Upper lobe of left lung (tissue), 6 donors: ENCODE measurements at regions not wholly inside any gene's neighbourhood (a gene's known extent, or its start where the extent isn't known, plus 50 kb on each side); places are given as distances from the start of the nearest gene placed in this dataset.
A peak's percentile ranks its signal among the peaks of the same experiment; 100 is the strongest.

Experiments
- ATAC-seq, 2 donors: fragments of 200-7000 bp; cut with Tn5 transposase; one replicate each; pipeline ENCODE4 v1.9.1; 2022; ENCODE audit warnings: mild to moderate bottlenecking in 2 of 2, moderate library complexity in 2 of 2; ENCODE audit not compliant: low FRiP score in 2 of 2
- DNase-seq, 2 donors: peaks; one replicate each; pipeline ENCODE4 v3.0.0-alpha.2; 2019 to 2020
- H3K27ac ChIP-seq, 4 donors: fragments of 200-600 bp; sonication (generic); one replicate each; pipeline ENCODE4 v1.5.1; 2016 to 2019
- H3K27me3 ChIP-seq, 4 donors: fragments of 200-600 bp; sonication (generic); one replicate each; pipeline ENCODE4 v1.5.1; 2017 to 2019
- H3K36me3 ChIP-seq, 4 donors: fragments of 200-600 bp; sonication (generic); one replicate each; pipeline ENCODE4 v1.5.1; 2016 to 2019
- H3K4me1 ChIP-seq, 4 donors: fragments of 200-600 bp; sonication (generic); one replicate each; pipeline ENCODE4 v1.5.1; 2018 to 2019
- H3K4me3 ChIP-seq, 4 donors: fragments of 200-600 bp; sonication (generic); one replicate each; pipeline ENCODE4 v1.5.1; 2017 to 2019; ENCODE audit warnings: mild to moderate bottlenecking in 2 of 4, moderate library complexity in 1 of 4
- H3K9me3 ChIP-seq, 4 donors: fragments of 200-600 bp; sonication (generic); one replicate each; pipeline ENCODE4 v1.5.1; 2018 to 2019
- CTCF ChIP-seq, 6 experiments: fragments of 450-650 bp in 4 of 6; fragments of 200-600 bp in 2 of 6; sonication (generic) in 2 of 6; IDR thresholded peaks; one replicate each; pipeline ENCODE4 v1.5.1; 2016 to 2019; ENCODE audit warnings: antibody characterized with exemption in 6 of 6
- EP300 ChIP-seq, 4 donors: sonication (generic); formaldehyde crosslinking; IDR thresholded peaks; one replicate each; pipeline ENCODE4 v1.5.1; 2017; ENCODE audit warnings: antibody characterized with exemption in 4 of 4, control low read depth in 2 of 4
- POLR2A ChIP-seq, 4 donors: fragments of 450-650 bp; IDR thresholded peaks; one replicate each; pipeline ENCODE4 v1.5.1; 2016 to 2017; ENCODE audit warnings: antibody characterized with exemption in 4 of 4, mild to moderate bottlenecking in 2 of 4
- POLR2AphosphoS5 ChIP-seq, 2 donors: sonication (generic); formaldehyde crosslinking; IDR thresholded peaks; one replicate each; pipeline ENCODE4 v1.5.1; 2017; ENCODE audit warnings: antibody characterized with exemption in 2 of 2
- WGBS, 2 donors: methylation state at CpG; one replicate each; pipeline ENCODE4 v1.1.5; 2017 to 2018; 5-methylcytosine and 5-hydroxymethylcytosine counted together
- donor health status: DM: no; HTN: no; CAD: no; lungs with moderate emphysema.
- donor health status: DM: no; HTN: yes; CAD: no; lungs with severe emphysema.

GRCh38 chr1:60950224-60951063 is 131.9 kb upstream of the NFIA start:
- no peaks in the 10 kb centered on the region for H3K9me3 ChIP-seq
- 72 to 74% methylated on average over 9 of the region's 9 CpGs for WGBS, 2 donors

GRCh38 chr1:60949826-60950197 is 132.5 kb upstream of the NFIA start:
- no peaks in the 10 kb centered on the region for H3K27me3 ChIP-seq
- WGBS, 2 donors, result 89 to 94% methylated on average over 3 of the region's 3 CpGs
- ATAC-seq (no peak), DNase-seq (no peak)
- no peaks in the 10 kb centered on the region for H3K9me3 ChIP-seq
- H3K4me1 ChIP-seq, result no peaks in the 10 kb centered on the region
- H3K4me3 ChIP-seq, result no peak overlapping the region
- no peak overlapping the region for H3K27ac ChIP-seq
- no peaks in the 10 kb centered on the region for H3K36me3 ChIP-seq
- TF ChIP-seq POLR2AphosphoS5 (IDR thresholded peaks at IDR 0.05), result no peak

More at GRCh38 chr1:60950224-60951063, 131.9 kb upstream of the NFIA start:
- Histone ChIP-seq H3K4me1 (no peaks in the 10 kb centered on the region), H3K27ac (no peak overlapping the region), H3K4me3 (no peak overlapping the region), H3K27me3 (no peaks in the 10 kb centered on the region), H3K36me3 (no peaks in the 10 kb centered on the region)
- ATAC-seq (peak in 1 of 2 donors; percentile 24), DNase-seq (peak in 1 of 2 donors; percentile 1)
- TF ChIP-seq POLR2AphosphoS5 (IDR thresholded peaks at IDR 0.05) (no peak), CTCF (IDR thresholded peaks at IDR 0.05) (no peak)

GRCh38 chr1:60949154-60949825 is 133.1 kb upstream of the NFIA start:
- Histone ChIP-seq H3K9me3 (no peaks in the 10 kb centered on the region), H3K4me1 (no peaks in the 10 kb centered on the region)

GRCh38 chr1:60948486-60948885 is 133.9 kb upstream of the NFIA start:
- ATAC-seq (no peak), DNase-seq (no peak)
- Histone ChIP-seq H3K4me1 (no peaks in the 10 kb centered on the region), H3K4me3 (no peak overlapping the region), H3K27me3 (no peaks in the 10 kb centered on the region), H3K9me3 (no peaks in the 10 kb centered on the region), H3K27ac (no peak overlapping the region), H3K36me3 (no peaks in the 10 kb centered on the region)
- WGBS, 2 donors, result 70 to 86% methylated on average over 1 of the region's 1 CpG
- TF ChIP-seq POLR2A (IDR thresholded peaks at IDR 0.05), result no peak
- no peak for TF ChIP-seq EP300 (IDR thresholded peaks at IDR 0.05)
- TF ChIP-seq POLR2AphosphoS5 (IDR thresholded peaks at IDR 0.05), result no peak
- TF ChIP-seq CTCF (IDR thresholded peaks at IDR 0.05), result no peak

More at GRCh38 chr1:60949154-60949825, 133.1 kb upstream of the NFIA start:
- WGBS, 2 donors, result 47 to 56% methylated on average over 5 of the region's 5 CpGs
- ATAC-seq (no peak), DNase-seq (no peak)
- no peak overlapping the region for H3K4me3 ChIP-seq
- no peak overlapping the region for H3K27ac ChIP-seq
- no peaks in the 10 kb centered on the region for H3K27me3 ChIP-seq
- TF ChIP-seq POLR2A (IDR thresholded peaks at IDR 0.05), result no peak
- TF ChIP-seq POLR2AphosphoS5 (IDR thresholded peaks at IDR 0.05), result no peak
- TF ChIP-seq CTCF (IDR thresholded peaks at IDR 0.05), result no peak
- no peaks in the 10 kb centered on the region for H3K36me3 ChIP-seq

GRCh38 chr1:60947367-60947766 is 135.0 kb upstream of the NFIA start:
- no peak overlapping the region for H3K27ac ChIP-seq
- no peak for ATAC-seq
- H3K36me3 ChIP-seq, result no peaks in the 10 kb centered on the region
- WGBS, 2 donors, result 87 to 96% methylated on average over 3 of the region's 3 CpGs
- no peaks in the 10 kb centered on the region for H3K27me3 ChIP-seq
- H3K9me3 ChIP-seq, result no peaks in the 10 kb centered on the region
- no peaks in the 10 kb centered on the region for H3K4me1 ChIP-seq
- no peak for DNase-seq
- H3K4me3 ChIP-seq, result no peak overlapping the region
- TF ChIP-seq EP300 (IDR thresholded peaks at IDR 0.05) (no peak), POLR2AphosphoS5 (IDR thresholded peaks at IDR 0.05) (no peak), POLR2A (IDR thresholded peaks at IDR 0.05) (no peak), CTCF (IDR thresholded peaks at IDR 0.05) (no peak)
